ENCODE measurements at regions not wholly inside any gene's neighbourhood (a gene's known extent, or its start where the extent isn't known, plus 50 kb on each side); places are given as distances from the start of the nearest gene placed in this dataset.
"Not testable (repeated sequence)": the region's sequence is repeated elsewhere in the genome, so short reads cannot be mapped to it uniquely, and the experiment has no call there.

DNA sequence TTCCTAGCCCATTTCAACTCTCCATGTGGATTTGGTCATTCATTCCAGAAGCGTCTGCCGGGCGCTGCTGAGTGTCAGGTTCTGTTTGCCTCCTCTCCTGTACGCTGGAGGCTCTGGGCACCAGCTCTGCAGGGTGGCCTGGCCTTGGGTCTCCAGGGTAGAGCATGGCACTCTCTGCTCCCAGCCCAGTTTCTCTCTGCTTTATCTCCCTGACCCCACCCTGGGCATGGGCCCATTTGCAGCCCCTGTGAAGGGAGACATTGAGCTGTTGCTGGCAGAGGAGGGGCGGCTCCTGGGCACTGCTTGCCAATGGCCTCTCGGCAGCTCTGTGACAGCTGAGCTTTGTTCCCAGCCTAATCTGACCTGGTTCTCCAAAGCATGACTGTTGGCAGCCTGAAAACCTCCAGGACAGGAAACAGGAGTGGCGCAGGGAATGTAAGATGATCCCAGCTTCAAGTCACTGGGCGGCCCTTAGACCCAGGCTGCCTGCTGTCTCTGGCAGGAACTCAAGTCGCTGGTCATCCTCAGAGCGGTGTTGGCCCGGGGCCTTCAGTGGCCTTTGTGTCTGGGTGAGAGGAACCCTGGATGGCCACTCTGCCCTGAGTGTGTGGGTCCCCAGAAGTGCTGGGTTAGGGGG is 146.8 kb downstream of the SEC14L1 start:
- H3K27me3 ChIP-seq (ENCODE audit: low read length): no peaks in the 10 kb centered on the region
- H3F3A ChIP-seq (ENCODE audit: low read length, unreplicated experiment): peaks cover 24% of the 10 kb centered on the region
- TSS peak; percentile 54 for BruUV-seq (replicated peaks)
- H2AFZ ChIP-seq (ENCODE audit: low read length): no peak overlapping the region
- ChIA-PET CTCF (interaction anchor here (0.5 to 1.9 kb wide), 4 partner anchors 32 to 753 kb away, joined by 3 to 14 read pairs (median 6); no protein-coding TSS in a partner anchor), POLR2A (ENCODE audit: unreplicated experiment) (interaction anchor here (0.5 to 3.8 kb wide), 14 partner anchors 29 to 1636 kb away, joined by 3 to 141 read pairs (median 4); partner anchors contain the start of gene SEC14L1)
- ATAC-seq: peak; percentile 44
- TF ChIP-seq EZH2 (IDR thresholded peaks at IDR 0.05; ENCODE audit: low read length, unreplicated experiment): no peak
- TF ChIP-seq, protein P1, sequence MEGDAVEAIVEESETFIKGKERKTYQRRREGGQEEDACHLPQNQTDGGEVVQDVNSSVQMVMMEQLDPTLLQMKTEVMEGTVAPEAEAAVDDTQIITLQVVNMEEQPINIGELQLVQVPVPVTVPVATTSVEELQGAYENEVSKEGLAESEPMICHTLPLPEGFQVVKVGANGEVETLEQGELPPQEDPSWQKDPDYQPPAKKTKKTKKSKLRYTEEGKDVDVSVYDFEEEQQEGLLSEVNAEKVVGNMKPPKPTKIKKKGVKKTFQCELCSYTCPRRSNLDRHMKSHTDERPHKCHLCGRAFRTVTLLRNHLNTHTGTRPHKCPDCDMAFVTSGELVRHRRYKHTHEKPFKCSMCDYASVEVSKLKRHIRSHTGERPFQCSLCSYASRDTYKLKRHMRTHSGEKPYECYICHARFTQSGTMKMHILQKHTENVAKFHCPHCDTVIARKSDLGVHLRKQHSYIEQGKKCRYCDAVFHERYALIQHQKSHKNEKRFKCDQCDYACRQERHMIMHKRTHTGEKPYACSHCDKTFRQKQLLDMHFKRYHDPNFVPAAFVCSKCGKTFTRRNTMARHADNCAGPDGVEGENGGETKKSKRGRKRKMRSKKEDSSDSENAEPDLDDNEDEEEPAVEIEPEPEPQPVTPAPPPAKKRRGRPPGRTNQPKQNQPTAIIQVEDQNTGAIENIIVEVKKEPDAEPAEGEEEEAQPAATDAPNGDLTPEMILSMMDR (conservative IDR thresholded peaks at IDR 0.05; ENCODE audit: low read depth, low read length): no peak
- peak overlapping the region; percentile 94 for H3K9ac ChIP-seq (ENCODE audit: low read length)
- H3K36me3 ChIP-seq (ENCODE audit: low read depth, low read length): peaks cover 22% of the 10 kb centered on the region
- peaks cover 76% of the 10 kb centered on the region for H3K4me1 ChIP-seq (ENCODE audit: insufficient read depth, low read length)
- H3K9me2 ChIP-seq (replicated peaks; ENCODE audit: low read length): no peaks in the 10 kb centered on the region
- H3K9me3 ChIP-seq (ENCODE audit: low read length): no peaks in the 10 kb centered on the region
- intact Hi-C loops (cut with micrococcal nuclease): loop anchor here (2.0 to 10.0 kb wide), 2 partner anchors 139 to 553 kb away; partner anchors contain the start of genes MFSD11 and SRSF2
- peak overlapping the region; percentile 84 for H3K4me2 ChIP-seq (ENCODE audit: low read length)
- peaks cover 86% of the 10 kb centered on the region for H3K79me2 ChIP-seq (ENCODE audit: low read length)
- peak overlapping the region; percentile 96 for H3K27ac ChIP-seq (ENCODE audit: low read length)
- DNase-seq: peak; percentile 98
- H4K20me1 ChIP-seq (ENCODE audit: low read length): peaks cover 29% of the 10 kb centered on the region
- H3K4me3 ChIP-seq (ENCODE audit: low read length): peak overlapping the region; percentile 72

- Histone ChIP-seq H3K27me3 (ENCODE audit: low read length) (no peaks in the 10 kb centered on the region), H3K4me2 (ENCODE audit: low read length) (peak overlapping the region; percentile 84)
- BruUV-seq (replicated peaks): TSS peak; percentile 22
Measured at GRCh38 chr17:77288115-77288619, 147.4 kb downstream of the SEC14L1 start.

DNA sequence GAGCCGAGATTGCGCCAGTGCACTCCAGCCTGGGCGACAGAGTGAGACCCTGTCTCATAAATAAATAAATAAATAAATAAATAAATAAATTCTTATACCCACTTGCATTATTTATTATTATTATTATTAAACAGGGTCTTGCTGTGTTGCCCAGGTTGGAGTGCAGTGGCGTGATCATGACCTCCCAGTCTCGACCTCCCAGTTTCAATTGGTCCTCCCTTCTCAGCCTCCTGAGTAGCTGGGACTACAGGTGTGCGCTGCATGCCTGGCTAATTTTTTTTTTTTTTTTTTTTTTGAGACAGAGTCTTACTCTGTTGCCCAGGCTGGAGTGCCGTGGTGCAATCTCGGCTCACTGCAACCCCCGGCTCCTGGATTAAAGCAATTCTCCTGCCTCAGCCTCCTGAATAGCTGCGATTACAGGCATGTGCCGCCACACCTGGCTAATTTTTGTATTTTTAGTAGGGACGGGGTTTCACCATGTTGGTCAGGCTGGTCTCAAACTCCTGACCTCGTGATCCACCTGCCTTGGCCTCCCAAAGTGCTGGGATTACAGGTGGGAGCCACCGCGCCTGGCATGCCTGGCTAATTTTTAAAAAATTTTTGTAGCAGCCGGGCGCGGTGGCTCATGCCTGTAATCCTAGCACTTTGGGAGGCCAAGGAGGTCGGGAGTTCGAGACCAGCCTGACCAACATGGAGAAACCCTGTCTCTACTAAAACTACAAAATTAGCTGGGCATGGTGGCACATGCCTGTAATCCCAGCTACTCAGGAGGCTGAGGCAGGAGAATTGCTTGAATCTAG is 150.2 kb downstream of the SEC14L1 start:
- H3K27me3 ChIP-seq (ENCODE audit: low read length); DNase-seq; H3K4me2 ChIP-seq (ENCODE audit: low read length); H3K9me3 ChIP-seq (ENCODE audit: low read length); ATAC-seq; BruUV-seq (replicated peaks); H3K4me3 ChIP-seq (ENCODE audit: low read length); CTCF ChIA-PET; H3K9ac ChIP-seq (ENCODE audit: low read length); H3K27ac ChIP-seq (ENCODE audit: low read length); intact Hi-C loops (cut with micrococcal nuclease); H2AFZ ChIP-seq (ENCODE audit: low read length); H3K9me2 ChIP-seq (replicated peaks; ENCODE audit: low read length): not testable (repeated sequence)
- H3F3A ChIP-seq (ENCODE audit: low read length, unreplicated experiment): peaks cover 18% of the 10 kb centered on the region
- peaks cover 44% of the 10 kb centered on the region for H3K4me1 ChIP-seq (ENCODE audit: insufficient read depth, low read length)
- H3K79me2 ChIP-seq (ENCODE audit: low read length): peaks cover 92% of the 10 kb centered on the region
- POLR2A ChIA-PET (ENCODE audit: unreplicated experiment): interaction anchor here (0.7 kb wide), 1 partner anchor 35 kb away, joined by 3 read pairs; no protein-coding TSS in a partner anchor
- peaks cover 42% of the 10 kb centered on the region for H4K20me1 ChIP-seq (ENCODE audit: low read length)
- H3K36me3 ChIP-seq (ENCODE audit: low read depth, low read length): peaks cover 44% of the 10 kb centered on the region

More at GRCh38 chr17:77288115-77288619, 147.4 kb downstream of the SEC14L1 start:
- CTCF ChIA-PET: interaction anchor here (1.9 kb wide), 1 partner anchor 33 kb away, joined by 14 read pairs; no protein-coding TSS in a partner anchor
- Histone ChIP-seq H3K79me2 (ENCODE audit: low read length) (peaks cover 86% of the 10 kb centered on the region), H3K27ac (ENCODE audit: low read length) (peak overlapping the region; percentile 96), H3K4me3 (ENCODE audit: low read length) (peak overlapping the region; percentile 72), H3K9me3 (ENCODE audit: low read length) (no peaks in the 10 kb centered on the region), H3F3A (ENCODE audit: low read length, unreplicated experiment) (peaks cover 24% of the 10 kb centered on the region), H3K9me2 (replicated peaks; ENCODE audit: low read length) (no peaks in the 10 kb centered on the region), H2AFZ (ENCODE audit: low read length) (no peak overlapping the region), H3K4me1 (ENCODE audit: insufficient read depth, low read length) (peaks cover 70% of the 10 kb centered on the region), H3K36me3 (ENCODE audit: low read depth, low read length) (peaks cover 25% of the 10 kb centered on the region), H3K9ac (ENCODE audit: low read length) (peak overlapping the region; percentile 94), H4K20me1 (ENCODE audit: low read length) (peaks cover 32% of the 10 kb centered on the region)
- POLR2A ChIA-PET (ENCODE audit: unreplicated experiment): interaction anchor here (0.5 to 3.8 kb wide), 9 partner anchors 11 to 204 kb away, joined by 3 to 141 read pairs (median 7); partner anchors contain the start of gene SEC14L1
- TF ChIP-seq EZH2 (IDR thresholded peaks at IDR 0.05; ENCODE audit: low read length, unreplicated experiment) (no peak), EZH2phosphoT487 (IDR thresholded peaks at IDR 0.05; ENCODE audit: borderline replicate concordance, low read length) (no peak)
- TF ChIP-seq, protein P1 (conservative IDR thresholded peaks at IDR 0.05; ENCODE audit: low read depth, low read length): no peak
- ATAC-seq (no peak), DNase-seq (peak; percentile 22)
- intact Hi-C loops (cut with micrococcal nuclease): loop anchor here (10.0 kb wide), 1 partner anchor 553 kb away; the partner anchor contains the start of genes MFSD11 and SRSF2

Data from PC-3 (cell line).